Tibial nerve (tissue), 3 donors: ENCODE measurements at regions not wholly inside any gene's neighbourhood (a gene's known extent, or its start where the extent isn't known, plus 50 kb on each side); places are given as distances from the start of the nearest gene placed in this dataset.

Experiments used
- CTCF ChIP-seq, 5 experiments: fragments of 200-600 bp in 3 of 5; fragments of 450-650 bp in 2 of 5; sonication (generic) in 3 of 5; IDR thresholded peaks; one replicate each; pipeline ENCODE4 v1.5.1; 2016 to 2019; ENCODE audit warnings: antibody characterized with exemption in 5 of 5, mild to moderate bottlenecking in 3 of 5, moderate library complexity in 2 of 5
- POLR2A ChIP-seq, 2 donors: fragments of 450-650 bp; IDR thresholded peaks; one replicate each; pipeline ENCODE4 v1.6.1; 2017; ENCODE audit warnings: antibody characterized with exemption in 2 of 2, mild to moderate bottlenecking in 2 of 2, moderate library complexity in 2 of 2

- TF ChIP-seq CTCF (IDR thresholded peaks at IDR 0.05) (no peak), POLR2A (IDR thresholded peaks at IDR 0.05) (no peak)
Observed at GRCh38 chr2:195369218-195369587, 287.8 kb upstream of the SLC39A10 start.
